IMR-90 (cell line): ENCODE measurements at regions not wholly inside any gene's neighbourhood (a gene's known extent, or its start where the extent isn't known, plus 50 kb on each side); places are given as distances from the start of the nearest gene placed in this dataset.

Experiments
- ATAC-seq: fragments of 200-7000 bp; cut with Tn5 transposase; 2 replicates; pipeline ENCODE4 v1.9.1; 2020; ENCODE audit warnings: low read depth, mild to moderate bottlenecking, moderate library complexity
- BruUV-seq: library from RNA; stranded (reverse); fragments of 400-500 nt; replicated peaks from 2 replicates; lab custom pipeline; 2021; lab: Mats Ljungman, UMichigan
- CTCF ChIA-PET: fragments of 300-600 bp; formaldehyde crosslinking; extraction: SDS; loops from one replicate; lab custom pipeline; 2021; ENCODE audit warnings: antibody characterized with exemption; lab: Yijun Ruan, JAX
- POLR2A ChIA-PET: fragments of 300-600 bp; sonication (Branson Sonifier 250); formaldehyde crosslinking; loops from one replicate; lab custom pipeline; 2022; ENCODE audit warnings: antibody characterized with exemption; ENCODE audit not compliant: unreplicated experiment; lab: Charles Lee
- DNase-seq: peaks from one replicate; pipeline ENCODE4 v3.0.0; 2013
- H2AFZ ChIP-seq: replicated peaks from 2 replicates; pipeline ENCODE3; 2013; ENCODE audit warnings: low read length, mild to moderate bottlenecking; ENCODE audit not compliant: poor library complexity
- H2AK5ac ChIP-seq: 2 replicates; pipeline ENCODE4 v1.6.1; 2013; ENCODE audit warnings: low read depth, low read length, inconsistent platforms
- H2AK9ac ChIP-seq: replicated peaks from 2 replicates; pipeline ENCODE3; 2013; ENCODE audit warnings: mild to moderate bottlenecking, low read depth, low read length, moderate library complexity; ENCODE audit not compliant: poor library complexity
- H2BK120ac ChIP-seq: 2 replicates; pipeline ENCODE4 v1.6.1; 2013; ENCODE audit warnings: low read depth, low read length, inconsistent platforms
- H2BK15ac ChIP-seq: 3 replicates; pipeline ENCODE4 v1.6.1; 2013; ENCODE audit warnings: low read depth, low read length, inconsistent platforms
- H2BK20ac ChIP-seq: 2 replicates; pipeline ENCODE4 v1.6.1; 2013; ENCODE audit warnings: low read depth, mild to moderate bottlenecking, inconsistent platforms, low read length, moderate library complexity
- H2BK5ac ChIP-seq: 2 replicates; pipeline ENCODE4 v1.6.1; 2013; ENCODE audit warnings: mild to moderate bottlenecking, low read depth, low read length, inconsistent platforms; ENCODE audit not compliant: poor library complexity, severe bottlenecking
- H3K14ac ChIP-seq: replicated peaks from 2 replicates; pipeline ENCODE4 v1.6.1; 2013; ENCODE audit warnings: low read depth, low read length, inconsistent platforms
- H3K18ac ChIP-seq: 2 replicates; pipeline ENCODE4 v1.6.1; 2013; ENCODE audit warnings: low read depth, low read length, control low read depth
- H3K23ac ChIP-seq: 2 replicates; pipeline ENCODE4 v1.6.1; 2013; ENCODE audit warnings: low read depth, low read length, inconsistent platforms
- H3K27ac ChIP-seq: 2 replicates; pipeline ENCODE4 v1.5.1; 2013; ENCODE audit warnings: mild to moderate bottlenecking, control low read depth, low read length; ENCODE audit not compliant: insufficient read depth
- H3K27me3 ChIP-seq: 2 replicates; pipeline ENCODE4 v1.6.1; 2013; ENCODE audit warnings: low read length; ENCODE audit not compliant: control insufficient read depth, insufficient read depth
- H3K36me3 ChIP-seq: 2 replicates; pipeline ENCODE4 v1.6.1; 2013; ENCODE audit warnings: low read length, mixed read lengths; ENCODE audit not compliant: control insufficient read depth, insufficient read depth
- H3K4ac ChIP-seq: 2 replicates; pipeline ENCODE4 v1.6.1; 2013; ENCODE audit warnings: low read depth, low read length, inconsistent platforms
- H3K4me1 ChIP-seq: 2 replicates; pipeline ENCODE4 v1.6.1; 2013; ENCODE audit warnings: low read length, mixed read lengths; ENCODE audit not compliant: control insufficient read depth, insufficient read depth
- H3K4me2 ChIP-seq: 2 replicates; pipeline ENCODE4 v1.6.1; 2013; ENCODE audit warnings: low read depth, mild to moderate bottlenecking, control low read depth, low read length, moderate library complexity
- H3K4me3 ChIP-seq: 2 replicates; pipeline ENCODE4 v1.5.1; 2013; ENCODE audit warnings: low read depth, mild to moderate bottlenecking, control low read depth, low read length, moderate library complexity; ENCODE audit not compliant: insufficient read depth
- H3K56ac ChIP-seq: 2 replicates; pipeline ENCODE4 v1.6.1; 2013; ENCODE audit warnings: low read length, inconsistent platforms; ENCODE audit not compliant: insufficient read depth; ENCODE audit errors: extremely low read depth
- H3K79me1 ChIP-seq, 2 experiments: 2 replicates each; pipeline ENCODE4 v1.6.1; 2013; ENCODE audit warnings: low read length in 2 of 2, inconsistent platforms in 1 of 2, low read depth in 1 of 2
- H3K9ac ChIP-seq: 2 replicates; pipeline ENCODE4 v1.6.1; 2013; ENCODE audit warnings: low read depth, low read length, control low read depth
- H3K9me1 ChIP-seq: 2 replicates; pipeline ENCODE4 v1.6.1; 2013; ENCODE audit warnings: low read length, inconsistent platforms; ENCODE audit not compliant: insufficient read depth
- H3K9me3 ChIP-seq: 2 replicates; pipeline ENCODE4 v1.6.1; 2013; ENCODE audit warnings: low read length; ENCODE audit not compliant: control insufficient read depth, insufficient read depth
- H4K20me1 ChIP-seq: 2 replicates; pipeline ENCODE4 v1.6.1; 2013; ENCODE audit warnings: low read length, inconsistent platforms; ENCODE audit not compliant: insufficient read depth
- H4K5ac ChIP-seq: 2 replicates; pipeline ENCODE4 v1.6.1; 2013; ENCODE audit warnings: mild to moderate bottlenecking, low read depth, low read length, control low read depth
- H4K8ac ChIP-seq, 2 experiments: 2 replicates each; pipeline ENCODE4 v1.6.1; 2013; ENCODE audit warnings: low read depth in 2 of 2, low read length in 2 of 2, control low read depth in 1 of 2, inconsistent platforms in 1 of 2
- H4K91ac ChIP-seq: 2 replicates; pipeline ENCODE4 v1.6.1; 2013; ENCODE audit warnings: low read depth, low read length, inconsistent platforms; ENCODE audit not compliant: insufficient read depth
- BHLHE40 ChIP-seq: fragments of 150-350 bp; IDR thresholded peaks from 2 replicates; pipeline ENCODE4 v1.6.1; 2016; ENCODE audit warnings: mild to moderate bottlenecking, low read depth, low read length
- FOS ChIP-seq: fragments of 150-350 bp; IDR thresholded peaks from 2 replicates; pipeline ENCODE4 v1.6.1; 2016; ENCODE audit warnings: low read depth, low read length
- POLR2A ChIP-seq: IDR thresholded peaks from 2 replicates; pipeline ENCODE4 v1.6.1; 2012; ENCODE audit warnings: mild to moderate bottlenecking, low read depth, low read length
- RCOR1 ChIP-seq: IDR thresholded peaks from 2 replicates; pipeline ENCODE4 v1.6.1; 2012; ENCODE audit warnings: mild to moderate bottlenecking, low read length, improper control_type of control experiment; ENCODE audit not compliant: insufficient replicate concordance
- WGBS, 2 experiments: methylation state at CpG; one replicate each; pipeline versions ENCODE4 v1.1.5 to v1.1.7; 2013; ENCODE audit warnings: missing lambda C conversion rate in 2 of 2; ENCODE audit not compliant: insufficient read length in 1 of 2; ENCODE audit errors: extremely low coverage in 2 of 2; 5-methylcytosine and 5-hydroxymethylcytosine counted together
- dilution Hi-C: fragments of 300-500 bp; cut with HindIII; formaldehyde crosslinking; loops from one replicate; pipeline ENCODE4 v1.14.3; 2018; ENCODE audit warnings: low sequenced_read_pairs; ENCODE audit not compliant: unreplicated experiment
- in situ Hi-C: fragments of 300-500 bp; cut with MboI; formaldehyde crosslinking; loops from 3 replicates; pipeline ENCODE4 v1.14.3; 2019; ENCODE audit warnings: low sequenced_read_pairs, inconsistent platforms, mixed read lengths
- intact Hi-C: fragments of 100-400 bp; cut with micrococcal nuclease; formaldehyde crosslinking; loops from 2 replicates; pipeline ENCODE4 v1.10.0; 2022
- TF ChIP-seq, protein P1 (sequence below): fragments of 150-350 bp; IDR thresholded peaks from 2 replicates; pipeline ENCODE4 v1.6.1; 2017; ENCODE audit warnings: mild to moderate bottlenecking, antibody characterized with exemption, low read length, low read depth
- TF ChIP-seq, protein P2 (sequence below): fragments of 150-350 bp; IDR thresholded peaks from 2 replicates; pipeline ENCODE4 v1.6.1; 2016; ENCODE audit warnings: low read depth, mild to moderate bottlenecking, low read length, moderate library complexity, borderline replicate concordance

DNA sequence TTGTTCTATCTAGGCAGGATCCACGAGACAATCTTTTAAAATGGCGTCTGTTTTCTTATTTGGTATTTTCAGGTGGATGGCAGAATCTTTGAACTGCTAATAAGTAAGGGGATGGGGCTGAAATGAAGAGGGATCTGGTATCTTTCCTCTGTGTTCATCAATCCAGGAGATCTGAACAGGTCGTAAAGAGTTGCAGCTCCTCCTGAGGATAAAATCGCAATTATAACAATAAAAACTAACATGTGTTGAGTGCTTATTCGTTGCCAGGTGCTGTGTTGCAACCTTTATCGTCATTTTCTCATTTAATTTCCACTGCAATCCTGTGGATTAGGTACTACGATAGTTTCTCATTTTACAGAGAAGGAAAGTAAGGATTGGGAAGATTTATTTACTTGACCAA lies 134.6 kb upstream of the DPYD start:
- Histone ChIP-seq H3K9me3 (no peaks in the 10 kb centered on the region), H3K4me2 (no peak overlapping the region), H3K79me1 (peaks cover 0 to 4% of the 10 kb centered on the region in 2 experiments; a peak in 1 of 4 replicates), H3K18ac (no peak overlapping the region), H2BK120ac (peak overlapping the region; percentile 5; the same call in 1 of the 2 replicates), H3K4ac (no peak overlapping the region), H4K5ac (no peak overlapping the region), H2AK9ac (no peak overlapping the region), H2AFZ (no peak overlapping the region), H3K27ac (no peak overlapping the region), H4K20me1 (no peaks in the 10 kb centered on the region), H3K36me3 (no peaks in the 10 kb centered on the region), H3K4me3 (no peak overlapping the region), H2BK5ac (no peak overlapping the region), H3K9ac (no peak overlapping the region), H2BK15ac (no peak overlapping the region), H2AK5ac (no peak overlapping the region), H4K91ac (no peak overlapping the region), H3K27me3 (no peaks in the 10 kb centered on the region), H3K9me1 (no peaks in the 10 kb centered on the region), H4K8ac (no peak overlapping the region; a peak in 1 of 4 replicates), H3K14ac (no peak overlapping the region), H3K23ac (no peak overlapping the region), H3K4me1 (peaks cover 5% of the 10 kb centered on the region), H2BK20ac (no peak overlapping the region; the same call in 1 of the 2 replicates), H3K56ac (no peak overlapping the region)
- ChIA-PET CTCF (interaction anchor here (1.0 kb wide), 1 partner anchor 413 kb away, joined by 3 read pairs; no protein-coding TSS in a partner anchor), POLR2A (no interaction called here)
- DNase-seq (no peak), ATAC-seq (no peak)
- TF ChIP-seq POLR2A (no peak), BHLHE40 (no peak), RCOR1 (no peak), FOS (no peak)
- TF ChIP-seq, protein P1, sequence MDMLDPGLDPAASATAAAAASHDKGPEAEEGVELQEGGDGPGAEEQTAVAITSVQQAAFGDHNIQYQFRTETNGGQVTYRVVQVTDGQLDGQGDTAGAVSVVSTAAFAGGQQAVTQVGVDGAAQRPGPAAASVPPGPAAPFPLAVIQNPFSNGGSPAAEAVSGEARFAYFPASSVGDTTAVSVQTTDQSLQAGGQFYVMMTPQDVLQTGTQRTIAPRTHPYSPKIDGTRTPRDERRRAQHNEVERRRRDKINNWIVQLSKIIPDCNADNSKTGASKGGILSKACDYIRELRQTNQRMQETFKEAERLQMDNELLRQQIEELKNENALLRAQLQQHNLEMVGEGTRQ = no peak
- TF ChIP-seq, protein P2, sequence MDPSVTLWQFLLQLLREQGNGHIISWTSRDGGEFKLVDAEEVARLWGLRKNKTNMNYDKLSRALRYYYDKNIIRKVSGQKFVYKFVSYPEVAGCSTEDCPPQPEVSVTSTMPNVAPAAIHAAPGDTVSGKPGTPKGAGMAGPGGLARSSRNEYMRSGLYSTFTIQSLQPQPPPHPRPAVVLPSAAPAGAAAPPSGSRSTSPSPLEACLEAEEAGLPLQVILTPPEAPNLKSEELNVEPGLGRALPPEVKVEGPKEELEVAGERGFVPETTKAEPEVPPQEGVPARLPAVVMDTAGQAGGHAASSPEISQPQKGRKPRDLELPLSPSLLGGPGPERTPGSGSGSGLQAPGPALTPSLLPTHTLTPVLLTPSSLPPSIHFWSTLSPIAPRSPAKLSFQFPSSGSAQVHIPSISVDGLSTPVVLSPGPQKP = no peak
- dilution Hi-C loops = no loop called here
- no CpG with 5 or more reads among the region's 7 CpGs for WGBS, 2 experiments
- in situ Hi-C loops = loop anchor here (10.0 kb wide), 1 partner anchor 1091 kb away; no protein-coding TSS in a partner anchor
- no TSS peak for BruUV-seq
- intact Hi-C loops = loop anchor here (2.0 to 5.0 kb wide), 2 partner anchors 29 to 397 kb away; no protein-coding TSS in a partner anchor
